Motor neuron (in vitro differentiated cells): ENCODE measurements at regions not wholly inside any gene's neighbourhood (a gene's known extent, or its start where the extent isn't known, plus 50 kb on each side); places are given as distances from the start of the nearest gene placed in this dataset.
A peak's percentile ranks its signal among the peaks of the same experiment; 100 is the strongest.

Source experiments
- ATAC-seq, 8 experiments: fragments of 200-7000 bp; cut with Tn5 transposase; replicated peaks in 6 of 8; 2 replicates each; pipeline ENCODE4 v1.8.0; 2021; ENCODE audit warnings: mild to moderate bottlenecking in 8 of 8, moderate library complexity in 8 of 8
- H3K27ac ChIP-seq, 2 donors: fragments of 250-450 bp; sonication (Bioruptor Pico); 2 replicates each; pipeline ENCODE4 v1.9.0; 2021; ENCODE audit warnings: antibody characterized with exemption in 2 of 2, mild to moderate bottlenecking in 2 of 2, moderate library complexity in 1 of 2
- H3K4me1 ChIP-seq, 2 donors: fragments of 250-450 bp; sonication (Bioruptor Pico); replicated peaks in 1 of 2; 2 replicates each; pipeline ENCODE4 v1.6.1; 2021; ENCODE audit warnings: antibody characterized with exemption in 2 of 2, mild to moderate bottlenecking in 2 of 2, moderate library complexity in 1 of 2
- H3K4me3 ChIP-seq, 5 donors: fragments of 250-450 bp; sonication (Bioruptor Pico); 2 replicates each; pipeline ENCODE4 v1.9.0; 2021; ENCODE audit warnings: antibody characterized with exemption in 5 of 5, mild to moderate bottlenecking in 5 of 5, moderate library complexity in 4 of 5
- WGBS, 10 experiments: fragments of 450-650 bp; shearing (Covaris generic); methylation state at CpG; one replicate each; pipeline ENCODE4 v1.0.0; 2022; 5-methylcytosine and 5-hydroxymethylcytosine counted together
- in situ Hi-C, 9 experiments: fragments of 400-800 bp; cut with MboI; loops; one replicate each; pipeline ENCODE4 v1.15.0; 2021; ENCODE audit warnings: low sequenced_read_pairs in 9 of 9, low pct_unique_long_range_greater_than_20kb in 2 of 9; ENCODE audit not compliant: unreplicated experiment in 9 of 9

DNA sequence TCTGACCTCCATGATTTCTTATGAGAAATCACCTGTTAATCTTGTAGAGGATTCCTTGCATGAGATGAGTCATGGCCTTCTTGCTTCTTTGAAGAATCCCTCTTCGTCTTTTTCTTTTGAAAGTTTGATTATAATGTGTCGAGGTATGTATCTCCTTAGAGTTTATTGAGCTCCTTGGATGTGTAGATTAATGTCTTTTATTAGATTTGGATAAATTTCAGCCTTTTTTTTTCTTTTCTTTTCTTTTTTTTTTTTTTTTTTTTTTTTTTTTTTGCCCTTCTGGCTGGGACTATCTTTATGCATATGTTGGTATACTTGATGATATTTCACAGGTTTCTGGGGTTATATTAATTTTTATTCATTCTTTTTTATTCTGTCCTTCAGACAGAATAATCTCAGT lies 72.3 kb upstream of the ITGA4 start:
- no peak overlapping the region for H3K27ac ChIP-seq
- H3K4me1 ChIP-seq = no peaks in the 10 kb centered on the region
- ATAC-seq = no peak
- 82 to 100% (median 91%) methylated on average over 2 of the region's 2 CpGs; no CpG with 5 or more reads in 1 of the 10 experiments for WGBS, 10 experiments
- in situ Hi-C loops = no loop called here
- no peak overlapping the region for H3K4me3 ChIP-seq

GRCh38 chr2:181389524-181389923 lies 67.7 kb upstream of the ITGA4 start:
- no peak overlapping the region for H3K27ac ChIP-seq
- WGBS, 10 experiments = 25 to 100% (median 82%) methylated on average over 1 to 3 of the region's 3 CpGs
- in situ Hi-C loops = no loop called here
- no peak overlapping the region for H3K4me3 ChIP-seq
- ATAC-seq = peak in 1 of 8 experiments; percentile 20
- H3K4me1 ChIP-seq = peaks cover 2% of the 10 kb centered on the region in 2 donors

DNA sequence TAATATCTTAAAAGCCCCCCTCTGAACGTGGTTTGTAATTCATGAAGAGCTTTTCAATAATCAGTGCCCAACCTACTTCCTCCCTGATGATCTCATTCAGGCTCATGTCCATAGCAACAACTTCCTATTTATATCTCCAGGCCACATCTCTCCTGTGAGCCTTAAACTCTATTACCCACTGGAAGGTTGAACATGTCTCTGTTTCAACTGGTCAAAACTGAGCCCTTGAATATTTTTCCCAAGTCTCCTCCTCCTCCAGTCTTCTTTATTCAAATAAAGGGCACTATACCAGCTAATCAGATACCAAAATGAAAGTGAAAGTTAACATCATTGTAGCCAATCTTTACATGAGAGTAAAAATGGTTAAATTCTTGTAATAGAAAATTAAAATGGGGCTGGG lies 63.7 kb upstream of the ITGA4 start:
- Histone ChIP-seq H3K4me1 (peaks cover 2 to 6% of the 10 kb centered on the region in 2 donors), H3K4me3 (no peak overlapping the region)

DNA sequence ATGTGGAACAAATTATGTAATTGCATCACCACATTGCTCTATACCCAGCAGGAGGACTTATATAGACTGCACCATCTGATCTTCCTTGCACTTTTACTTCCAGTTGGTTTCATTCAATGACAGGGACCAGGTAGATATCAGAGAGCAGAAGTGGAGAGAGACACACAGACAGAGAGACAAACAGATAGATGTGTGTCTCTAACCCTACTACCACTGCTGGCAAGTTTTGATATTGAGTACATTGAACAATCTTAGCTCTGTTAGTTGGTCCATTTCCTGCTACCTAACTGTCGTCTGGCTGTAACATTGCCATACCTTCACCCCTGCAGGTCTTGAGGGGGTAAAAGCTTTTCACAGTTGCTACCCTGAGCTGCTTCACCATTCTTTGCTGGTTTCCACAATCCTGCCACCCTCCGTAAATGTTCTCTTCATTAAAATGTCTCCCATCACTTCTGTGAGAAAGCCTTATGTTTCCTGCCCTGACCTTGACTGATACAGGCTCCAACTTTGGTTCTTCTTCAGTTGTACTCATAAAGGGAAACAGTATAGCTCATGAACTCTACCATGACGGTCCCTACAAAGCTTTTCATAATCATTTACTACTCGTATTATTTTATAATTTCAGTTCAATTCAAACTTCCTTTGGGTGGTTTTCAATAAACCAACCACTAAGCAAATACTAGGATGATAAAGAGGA lies 62.3 kb upstream of the ITGA4 start:
- no peak for ATAC-seq
- 63 to 100% (median 87%) methylated on average over 1 to 4 of the region's 4 CpGs for WGBS, 10 experiments
- Histone ChIP-seq H3K27ac (no peak overlapping the region), H3K4me1 (peaks cover 2 to 6% of the 10 kb centered on the region in 2 donors), H3K4me3 (no peak overlapping the region)
- in situ Hi-C loops = no loop called here

More for the DNA sequence above, 63.7 kb upstream of the ITGA4 start:
- peak; percentile 86 to 99 (median 98) for ATAC-seq
- in situ Hi-C loops = no loop called here
- no peak overlapping the region for H3K27ac ChIP-seq
- 0 to 55% (median 0%) methylated on average over 1 of the region's 1 CpG; no CpG with 5 or more reads in 7 of the 10 experiments for WGBS, 10 experiments

- WGBS, 10 experiments = 75 to 100% (median 100%) methylated on average over 1 to 2 of the region's 2 CpGs; no CpG with 5 or more reads in 3 of the 10 experiments
- in situ Hi-C loops = no loop called here
- Histone ChIP-seq H3K4me3 (no peak overlapping the region), H3K4me1 (peaks cover 2 to 6% of the 10 kb centered on the region in 2 donors), H3K27ac (no peak overlapping the region)
- no peak for ATAC-seq
Observed at GRCh38 chr2:181395851-181396250, 61.3 kb upstream of the ITGA4 start.

- in situ Hi-C loops = no loop called here
- 46 to 89% (median 73%) methylated on average over 3 to 6 of the region's 6 CpGs for WGBS, 10 experiments
- ATAC-seq = no peak
- peaks cover 2 to 6% of the 10 kb centered on the region in 2 donors for H3K4me1 ChIP-seq
- H3K27ac ChIP-seq = no peak overlapping the region
- H3K4me3 ChIP-seq = no peak overlapping the region
Observed at GRCh38 chr2:181396256-181397123, 60.7 kb upstream of the ITGA4 start.

DNA sequence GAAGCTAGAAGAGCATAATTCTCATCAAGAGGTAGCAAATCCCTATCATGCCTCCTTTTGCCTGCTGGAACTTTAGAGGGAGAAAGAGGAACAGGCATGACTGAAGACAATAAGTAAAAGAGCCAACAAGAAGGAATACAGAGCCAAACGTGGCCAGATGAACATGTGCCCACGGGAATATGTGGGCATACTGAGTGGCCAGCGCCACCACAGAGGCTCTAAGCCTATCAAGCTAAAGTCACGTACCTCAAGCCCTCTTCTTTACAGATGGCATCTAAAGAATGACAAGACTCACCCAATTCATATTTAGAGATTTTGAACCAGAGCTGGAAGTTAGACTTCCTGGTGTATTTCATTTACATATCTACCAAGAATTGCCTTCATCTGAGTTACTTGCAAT lies 59.9 kb upstream of the ITGA4 start:
- WGBS, 10 experiments = 81 to 94% (median 88%) methylated on average over 3 to 4 of the region's 4 CpGs; no CpG with 5 or more reads in 6 of the 10 experiments
- ATAC-seq = no peak
- H3K4me1 ChIP-seq = peaks cover 2 to 6% of the 10 kb centered on the region in 2 donors
- H3K27ac ChIP-seq = no peak overlapping the region
- H3K4me3 ChIP-seq = no peak overlapping the region
- in situ Hi-C loops = no loop called here

- no peak overlapping the region for H3K4me3 ChIP-seq
- ATAC-seq = no peak
- WGBS, 10 experiments = 86 to 100% (median 100%) methylated on average over 1 of the region's 1 CpG; no CpG with 5 or more reads in 3 of the 10 experiments
- no peak overlapping the region for H3K27ac ChIP-seq
- in situ Hi-C loops = no loop called here
- H3K4me1 ChIP-seq = peaks cover 2 to 6% of the 10 kb centered on the region in 2 donors
Observed at GRCh38 chr2:181398000-181398399, 59.2 kb upstream of the ITGA4 start.

DNA sequence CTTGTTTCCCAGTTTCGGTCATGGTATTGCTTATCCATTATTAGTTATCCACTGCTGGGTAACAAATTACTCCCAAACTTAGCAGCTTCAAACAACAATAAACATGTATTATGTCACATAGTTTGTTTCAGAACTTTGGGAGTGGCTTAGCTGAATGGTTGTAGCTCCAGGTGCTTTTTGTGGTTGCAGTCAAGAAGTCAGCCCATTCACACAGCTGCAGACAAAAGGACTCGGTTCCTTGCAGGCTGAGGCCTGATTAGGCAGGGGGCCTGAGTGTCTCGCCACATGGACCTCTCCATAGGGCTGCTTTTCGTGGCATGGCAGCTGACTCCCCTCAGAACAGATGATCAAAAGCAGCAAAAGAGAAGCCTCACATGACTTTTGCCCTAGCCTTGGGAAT lies 58.2 kb upstream of the ITGA4 start:
- peak in 1 of 8 experiments; percentile 57 for ATAC-seq
- in situ Hi-C loops = no loop called here
- 67 to 100% (median 88%) methylated on average over 1 to 3 of the region's 4 CpGs; no CpG with 5 or more reads in 3 of the 10 experiments for WGBS, 10 experiments
- peaks cover 0 to 4% of the 10 kb centered on the region in 2 donors for H3K4me1 ChIP-seq
- no peak overlapping the region for H3K27ac ChIP-seq
- no peak overlapping the region for H3K4me3 ChIP-seq

GRCh38 chr2:181404472-181404871 lies 52.7 kb upstream of the ITGA4 start:
- WGBS, 10 experiments = 50 to 100% (median 92%) methylated on average over 1 of the region's 1 CpG; no CpG with 5 or more reads in 4 of the 10 experiments
- Histone ChIP-seq H3K4me1 (no peaks in the 10 kb centered on the region), H3K27ac (no peak overlapping the region), H3K4me3 (no peak overlapping the region)
- in situ Hi-C loops = no loop called here
- ATAC-seq = no peak

DNA sequence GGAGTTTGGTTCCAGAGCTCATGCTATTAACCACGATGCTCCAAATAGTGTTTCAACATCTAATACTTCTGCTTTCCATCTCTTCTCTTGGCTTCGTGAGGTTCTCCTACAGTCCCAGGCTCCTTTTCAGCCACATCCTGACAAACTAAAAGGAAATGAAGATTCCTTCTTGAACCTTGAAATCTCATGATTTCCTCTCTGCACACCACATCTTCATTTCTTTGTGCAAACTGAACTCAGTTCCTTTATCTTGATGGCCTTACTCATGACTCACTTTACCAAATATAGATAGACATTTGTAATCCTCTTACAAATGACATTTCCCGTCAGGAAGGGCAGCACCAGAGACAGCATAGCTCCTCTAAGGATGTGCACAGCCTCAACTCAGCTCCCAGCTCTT lies 50.0 kb upstream of the ITGA4 start:
- H3K4me3 ChIP-seq = no peak overlapping the region
- in situ Hi-C loops = no loop called here
- peaks cover 10 to 11% of the 10 kb centered on the region in 2 donors for H3K4me1 ChIP-seq
- no peak overlapping the region for H3K27ac ChIP-seq
- ATAC-seq = peak in 1 of 8 experiments; percentile 48
- 44 to 100% (median 89%) methylated on average over 1 to 3 of the region's 3 CpGs; no CpG with 5 or more reads in 1 of the 10 experiments for WGBS, 10 experiments
